ENCODE measurements at regions not wholly inside any gene's neighbourhood (a gene's known extent, or its start where the extent isn't known, plus 50 kb on each side); places are given as distances from the start of the nearest gene placed in this dataset.
"Not testable (repeated sequence)": the region's sequence is repeated elsewhere in the genome, so short reads cannot be mapped to it uniquely, and the experiment has no call there.

DNA sequence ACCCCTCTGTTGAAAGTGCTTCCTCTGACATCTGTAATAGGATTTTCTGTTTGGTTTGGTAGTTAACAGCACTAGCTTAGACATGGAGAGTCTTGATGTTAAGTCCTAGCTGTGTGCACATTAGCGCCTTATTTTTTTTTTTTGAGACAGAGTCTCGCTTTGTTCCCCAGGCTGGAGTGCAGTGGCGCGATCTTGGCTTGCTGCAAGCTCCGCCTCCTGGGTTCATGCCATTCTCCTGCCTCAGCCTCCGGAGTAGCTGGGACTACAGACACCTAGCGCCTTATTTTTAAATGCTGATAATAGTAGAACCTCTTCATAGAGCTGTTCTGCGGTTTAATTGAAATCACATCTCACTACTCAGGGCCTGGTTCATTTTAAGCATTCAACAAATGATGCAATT lies 131.5 kb downstream of the PLCE1 start:
- not testable (repeated sequence) for H4K12ac ChIP-seq (ENCODE audit: low read depth, low read length); H3K18ac ChIP-seq (ENCODE audit: low read length); H3K14ac ChIP-seq (ENCODE audit: low read length); H3K79me1 ChIP-seq (ENCODE audit: low read length); H3K9me3 ChIP-seq (ENCODE audit: insufficient read depth, low read depth, low read length); H3K4me2 ChIP-seq (ENCODE audit: low read length); H2AK5ac ChIP-seq (ENCODE audit: low read length); H3K4me3 ChIP-seq (ENCODE audit: low read depth, low read length); H3K4ac ChIP-seq (ENCODE audit: low read depth, low read length); H2BK5ac ChIP-seq (ENCODE audit: low read depth, low read length, poor library complexity); H2BK120ac ChIP-seq (ENCODE audit: insufficient read depth, low read length, poor library complexity); H3K79me2 ChIP-seq (ENCODE audit: control insufficient read depth, insufficient read depth, low read length, poor library complexity); H3K27ac ChIP-seq (ENCODE audit: low read depth, low read length); H2BK12ac ChIP-seq (ENCODE audit: low read length); H3K27me3 ChIP-seq (ENCODE audit: insufficient read depth, low read length); H3K9ac ChIP-seq (ENCODE audit: low read length); H2AFZ ChIP-seq (ENCODE audit: insufficient read depth, low read length, poor library complexity); H4K8ac ChIP-seq (ENCODE audit: low read depth, low read length); H4K91ac ChIP-seq (ENCODE audit: low read depth, low read length); H3K36me3 ChIP-seq (ENCODE audit: control insufficient read depth in 1 of 2, insufficient read depth in 2 of 2, low read length in 2 of 2); H3K23ac ChIP-seq (ENCODE audit: low read length); DNase-seq; H3K4me1 ChIP-seq (ENCODE audit: control insufficient read depth in 1 of 2, insufficient read depth in 2 of 2, low read length in 2 of 2)
- no CpG with 5 or more reads among the region's 8 CpGs for WGBS (ENCODE audit: extremely low coverage, insufficient coverage, insufficient read length)

DNA sequence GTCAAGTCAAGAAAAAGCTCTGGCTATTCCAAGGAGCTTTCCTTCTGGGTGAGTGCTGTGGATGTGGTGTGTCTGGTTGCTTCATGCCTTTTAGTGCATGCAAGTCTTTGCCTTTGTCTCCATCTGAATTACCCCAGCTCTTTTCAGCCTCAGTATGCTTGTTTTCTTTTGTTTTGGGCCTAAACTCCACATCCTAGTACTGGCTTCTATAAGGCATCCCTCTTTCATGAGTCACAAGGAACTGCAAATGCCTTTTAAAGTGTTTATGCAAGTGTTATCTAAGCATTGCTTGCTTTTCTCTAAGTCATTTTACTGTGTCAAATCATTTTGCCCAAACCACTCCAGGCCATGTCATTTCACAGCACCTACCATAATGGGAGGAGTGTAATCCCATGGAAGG lies 132.1 kb downstream of the PLCE1 start:
- peaks cover 0 to 8% of the 10 kb centered on the region in 2 experiments for H3K4me1 ChIP-seq (ENCODE audit: control insufficient read depth in 1 of 2, insufficient read depth in 2 of 2, low read length in 2 of 2)
- H3K27me3 ChIP-seq (ENCODE audit: insufficient read depth, low read length) = no peaks in the 10 kb centered on the region
- H4K8ac ChIP-seq (ENCODE audit: low read depth, low read length) = no peak overlapping the region
- no peak overlapping the region for H3K9ac ChIP-seq (ENCODE audit: low read length)
- no peaks in the 10 kb centered on the region for H3K79me1 ChIP-seq (ENCODE audit: low read length)
- H3K23ac ChIP-seq (ENCODE audit: low read length) = no peak overlapping the region
- H3K4me3 ChIP-seq (ENCODE audit: low read depth, low read length) = no peak overlapping the region
- no peak overlapping the region for H2BK120ac ChIP-seq (ENCODE audit: insufficient read depth, low read length, poor library complexity)
- H2BK12ac ChIP-seq (ENCODE audit: low read length) = no peak overlapping the region
- no peak overlapping the region for H3K18ac ChIP-seq (ENCODE audit: low read length)
- H3K27ac ChIP-seq (ENCODE audit: low read depth, low read length) = no peak overlapping the region
- H4K12ac ChIP-seq (ENCODE audit: low read depth, low read length) = no peak overlapping the region
- H3K14ac ChIP-seq (ENCODE audit: low read length) = no peak overlapping the region
- no peaks in the 10 kb centered on the region for H3K36me3 ChIP-seq (ENCODE audit: control insufficient read depth in 1 of 2, insufficient read depth in 2 of 2, low read length in 2 of 2)
- no peak overlapping the region for H2AK5ac ChIP-seq (ENCODE audit: low read length)
- no peak overlapping the region for H4K91ac ChIP-seq (ENCODE audit: low read depth, low read length)
- no peaks in the 10 kb centered on the region for H3K9me3 ChIP-seq (ENCODE audit: insufficient read depth, low read depth, low read length)
- no peak overlapping the region for H2BK5ac ChIP-seq (ENCODE audit: low read depth, low read length, poor library complexity)
- H3K4ac ChIP-seq (ENCODE audit: low read depth, low read length) = no peak overlapping the region
- peak in 1 of 2 donors; percentile 42 for DNase-seq
- H3K79me2 ChIP-seq (ENCODE audit: control insufficient read depth, insufficient read depth, low read length, poor library complexity) = no peaks in the 10 kb centered on the region
- H3K4me2 ChIP-seq (ENCODE audit: low read length) = no peak overlapping the region
- no peak overlapping the region for H2AFZ ChIP-seq (ENCODE audit: insufficient read depth, low read length, poor library complexity)

DNA sequence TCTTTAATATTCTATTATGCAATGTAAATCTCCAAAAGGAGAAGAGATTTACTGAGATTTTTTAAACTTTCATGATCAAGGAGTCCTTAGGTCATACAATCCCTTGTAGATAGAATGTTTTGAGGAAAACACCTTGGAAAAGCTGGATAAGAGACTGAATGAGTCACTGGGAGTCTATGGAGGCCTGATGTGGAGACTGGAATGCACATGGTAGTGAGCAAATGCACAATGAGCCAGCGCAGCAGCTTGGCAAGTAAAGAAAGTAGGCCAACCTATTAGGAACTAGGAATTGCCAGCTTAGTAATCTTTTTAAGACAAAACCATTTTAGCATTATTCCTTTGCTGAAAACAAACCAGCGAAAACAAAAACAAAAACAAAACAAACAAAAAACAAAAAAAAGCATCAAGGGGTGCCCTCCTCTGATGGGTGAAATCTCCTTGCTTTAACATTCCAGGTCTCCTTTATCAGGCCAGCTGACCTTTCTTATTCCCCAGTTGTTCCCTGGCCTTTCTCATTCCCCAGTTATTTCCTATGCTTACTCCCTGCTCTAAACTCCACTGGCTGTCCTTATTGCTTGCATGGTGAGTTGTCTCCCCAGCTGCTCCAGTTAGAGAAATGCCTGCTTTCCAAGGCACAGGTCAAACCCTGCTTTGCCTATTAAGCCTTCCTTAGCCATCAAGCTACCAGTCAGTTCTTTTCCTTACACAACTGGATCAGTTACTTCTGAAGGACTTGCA lies 135.8 kb downstream of the PLCE1 start:
- Histone ChIP-seq H3K9me3 (ENCODE audit: insufficient read depth, low read depth, low read length) (peaks cover 1% of the 10 kb centered on the region), H3K36me3 (ENCODE audit: control insufficient read depth in 1 of 2, insufficient read depth in 2 of 2, low read length in 2 of 2) (no peaks in the 10 kb centered on the region), H2BK5ac (ENCODE audit: low read depth, low read length, poor library complexity) (no peak overlapping the region), H3K18ac (ENCODE audit: low read length) (no peak overlapping the region), H2BK120ac (ENCODE audit: insufficient read depth, low read length, poor library complexity) (no peak overlapping the region), H4K91ac (ENCODE audit: low read depth, low read length) (no peak overlapping the region), H3K9ac (ENCODE audit: low read length) (no peak overlapping the region), H4K12ac (ENCODE audit: low read depth, low read length) (no peak overlapping the region), H4K8ac (ENCODE audit: low read depth, low read length) (no peak overlapping the region), H2BK12ac (ENCODE audit: low read length) (no peak overlapping the region), H3K79me1 (ENCODE audit: low read length) (no peaks in the 10 kb centered on the region), H3K14ac (ENCODE audit: low read length) (no peak overlapping the region), H3K23ac (ENCODE audit: low read length) (no peak overlapping the region), H3K4me1 (ENCODE audit: control insufficient read depth in 1 of 2, insufficient read depth in 2 of 2, low read length in 2 of 2) (no peaks in the 10 kb centered on the region), H3K4me3 (ENCODE audit: low read depth, low read length) (no peak overlapping the region), H3K27me3 (ENCODE audit: insufficient read depth, low read length) (no peaks in the 10 kb centered on the region), H3K4me2 (ENCODE audit: low read length) (no peak overlapping the region), H3K79me2 (ENCODE audit: control insufficient read depth, insufficient read depth, low read length, poor library complexity) (no peaks in the 10 kb centered on the region), H3K27ac (ENCODE audit: low read depth, low read length) (no peak overlapping the region), H2AK5ac (ENCODE audit: low read length) (no peak overlapping the region), H3K4ac (ENCODE audit: low read depth, low read length) (no peak overlapping the region), H2AFZ (ENCODE audit: insufficient read depth, low read length, poor library complexity) (no peak overlapping the region)
- WGBS (ENCODE audit: extremely low coverage, insufficient coverage, insufficient read length) = no CpG with 5 or more reads among the region's 2 CpGs
- peak; percentile 14 to 47 for DNase-seq

DNA sequence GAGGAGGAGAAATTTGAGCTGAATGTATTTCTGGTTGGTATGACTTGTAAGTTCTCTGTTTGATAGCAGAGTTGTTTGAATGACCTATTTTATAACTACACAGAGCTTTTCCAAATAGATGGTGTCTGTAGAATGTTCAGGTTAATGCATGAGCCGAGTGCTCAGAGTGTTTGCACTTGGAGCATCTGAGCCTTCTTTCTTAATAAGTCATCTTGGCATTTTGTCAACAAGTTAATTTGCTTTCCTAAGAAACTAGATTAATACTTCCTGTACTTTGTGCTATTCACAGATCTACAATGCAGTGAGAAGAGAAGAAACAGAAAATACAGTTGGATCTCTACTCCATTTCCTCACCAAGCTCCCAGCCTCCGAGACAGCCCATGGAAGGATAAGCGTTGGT lies 138.2 kb downstream of the PLCE1 start:
- no peak overlapping the region for H4K12ac ChIP-seq (ENCODE audit: low read depth, low read length)
- H3K14ac ChIP-seq (ENCODE audit: low read length) = no peak overlapping the region
- H4K8ac ChIP-seq (ENCODE audit: low read depth, low read length) = no peak overlapping the region
- H3K9me3 ChIP-seq (ENCODE audit: insufficient read depth, low read depth, low read length) = peaks cover 1% of the 10 kb centered on the region
- H3K9ac ChIP-seq (ENCODE audit: low read length) = no peak overlapping the region
- no peaks in the 10 kb centered on the region for H3K27me3 ChIP-seq (ENCODE audit: insufficient read depth, low read length)
- no peak overlapping the region for H3K4me3 ChIP-seq (ENCODE audit: low read depth, low read length)
- no peak overlapping the region for H2AFZ ChIP-seq (ENCODE audit: insufficient read depth, low read length, poor library complexity)
- no CpG with 5 or more reads among the region's 3 CpGs for WGBS (ENCODE audit: extremely low coverage, insufficient coverage, insufficient read length)
- no peaks in the 10 kb centered on the region for H3K4me1 ChIP-seq (ENCODE audit: control insufficient read depth in 1 of 2, insufficient read depth in 2 of 2, low read length in 2 of 2)
- no peak overlapping the region for H2BK12ac ChIP-seq (ENCODE audit: low read length)
- H3K36me3 ChIP-seq (ENCODE audit: control insufficient read depth in 1 of 2, insufficient read depth in 2 of 2, low read length in 2 of 2) = no peaks in the 10 kb centered on the region
- DNase-seq = no peak
- no peaks in the 10 kb centered on the region for H3K79me2 ChIP-seq (ENCODE audit: control insufficient read depth, insufficient read depth, low read length, poor library complexity)
- no peaks in the 10 kb centered on the region for H3K79me1 ChIP-seq (ENCODE audit: low read length)
- no peak overlapping the region for H3K18ac ChIP-seq (ENCODE audit: low read length)
- no peak overlapping the region for H4K91ac ChIP-seq (ENCODE audit: low read depth, low read length)
- H3K4ac ChIP-seq (ENCODE audit: low read depth, low read length) = no peak overlapping the region
- H3K23ac ChIP-seq (ENCODE audit: low read length) = no peak overlapping the region
- H2BK5ac ChIP-seq (ENCODE audit: low read depth, low read length, poor library complexity) = no peak overlapping the region
- no peak overlapping the region for H2BK120ac ChIP-seq (ENCODE audit: insufficient read depth, low read length, poor library complexity)
- H3K27ac ChIP-seq (ENCODE audit: low read depth, low read length) = no peak overlapping the region
- no peak overlapping the region for H2AK5ac ChIP-seq (ENCODE audit: low read length)
- no peak overlapping the region for H3K4me2 ChIP-seq (ENCODE audit: low read length)

All from trophoblast cell (in vitro differentiated cells and primary cell).